Lung (tissue), 11 donors: ENCODE measurements at regions not wholly inside any gene's neighbourhood (a gene's known extent, or its start where the extent isn't known, plus 50 kb on each side); places are given as distances from the start of the nearest gene placed in this dataset.
"Not testable (repeated sequence)": the region's sequence is repeated elsewhere in the genome, so short reads cannot be mapped to it uniquely, and the experiment has no call there.

Experiments
- ATAC-seq: fragments of 200-7000 bp; cut with Tn5 transposase; one replicate; pipeline ENCODE4 v1.9.1; 2020; ENCODE audit warnings: moderate number of reproducible peaks; ENCODE audit not compliant: insufficient read depth, low FRiP score
- DNase-seq, 3 donors: peaks; one replicate each; pipeline ENCODE4 v3.0.0-alpha.2; 2013 to 2017
- H3K27ac ChIP-seq, 2 donors: one replicate each; pipeline ENCODE4 v1.5.1; 2013; ENCODE audit warnings: mild to moderate bottlenecking in 2 of 2, moderate library complexity in 2 of 2, control low read depth in 1 of 2, inconsistent platforms in 1 of 2, low read depth in 1 of 2, low read length in 1 of 2
- H3K27me3 ChIP-seq, 3 donors: one replicate each; pipeline ENCODE4 v1.5.1; 2013; ENCODE audit warnings: low read length in 2 of 3; ENCODE audit not compliant: control insufficient read depth in 3 of 3, insufficient read depth in 3 of 3
- H3K36me3 ChIP-seq, 4 donors: one replicate each; pipeline ENCODE4 v1.5.1; 2013; ENCODE audit warnings: low read length in 4 of 4, mild to moderate bottlenecking in 1 of 4, moderate library complexity in 1 of 4; ENCODE audit not compliant: control insufficient read depth in 4 of 4, insufficient read depth in 4 of 4
- H3K4me1 ChIP-seq, 5 donors: one replicate each; pipeline ENCODE4 v1.5.1; 2013; ENCODE audit warnings: low read length in 5 of 5, mild to moderate bottlenecking in 2 of 5, moderate library complexity in 1 of 5; ENCODE audit not compliant: control insufficient read depth in 5 of 5, insufficient read depth in 5 of 5
- H3K4me3 ChIP-seq: one replicate; pipeline ENCODE4 v1.5.1; 2013; ENCODE audit warnings: mild to moderate bottlenecking, control low read depth, moderate library complexity
- H3K9ac ChIP-seq, 2 donors: one replicate each; pipeline ENCODE4 v1.5.1; 2013; ENCODE audit warnings: low read length in 2 of 2, control low read depth in 1 of 2; ENCODE audit not compliant: insufficient read depth in 1 of 2
- H3K9me3 ChIP-seq, 4 donors: one replicate each; pipeline ENCODE4 v1.5.1; 2013; ENCODE audit warnings: low read length in 3 of 4, mild to moderate bottlenecking in 1 of 4, moderate library complexity in 1 of 4; ENCODE audit not compliant: control insufficient read depth in 4 of 4, insufficient read depth in 3 of 4
- CTCF ChIP-seq: IDR thresholded peaks from 2 replicates; pipeline ENCODE4 v1.5.1; 2012; ENCODE audit warnings: mild to moderate bottlenecking; ENCODE audit errors: control extremely low read depth, extremely low read depth
- WGBS, 2 donors: extraction: QIAGEN DNeasy Blood & Tissue Kit; methylation state at CpG; one replicate each; pipeline ENCODE4 v1.1.7; 2013; 5-methylcytosine and 5-hydroxymethylcytosine counted together
- donor health status: control.
- donor health status: control.
- donor health status: Bipolar disorder and iron deficiency.
- donor health status: healthy.
- donor health status: DM: yes; HTN: yes; CAD: no.

- Histone ChIP-seq H3K27ac (no peak overlapping the region), H3K4me1 (peaks cover 0 to 6% (median 0%) of the 10 kb centered on the region in 5 donors), H3K9ac (no peak overlapping the region), H3K4me3 (no peak overlapping the region), H3K36me3 (no peaks in the 10 kb centered on the region), H3K9me3 (peaks cover 0 to 3% (median under 1%) of the 10 kb centered on the region in 4 donors), H3K27me3 (no peaks in the 10 kb centered on the region)
- TF ChIP-seq CTCF: no peak
- ATAC-seq (no peak), DNase-seq (no peak)
- WGBS, 2 donors: 76 to 86% methylated on average over 3 of the region's 3 CpGs
These were observed 225.6 kb downstream of the ZNF326 start for GRCh38 chr1:90220496-90220895.

GRCh38 chr1:90219166-90219871 is 224.4 kb downstream of the ZNF326 start:
- H3K4me1 ChIP-seq, H3K4me3 ChIP-seq, H3K27me3 ChIP-seq, H3K27ac ChIP-seq, H3K36me3 ChIP-seq, ATAC-seq, H3K9me3 ChIP-seq, DNase-seq, H3K9ac ChIP-seq: not testable (repeated sequence)
- 81 to 87% methylated on average over 27 of the region's 27 CpGs for WGBS, 2 donors

- WGBS, 2 donors: 88 to 90% methylated on average over 6 of the region's 6 CpGs
- no peak overlapping the region for H3K9ac ChIP-seq
- TF ChIP-seq CTCF: no peak
These were observed 216.0 kb downstream of the ZNF326 start for GRCh38 chr1:90210633-90211491.

GRCh38 chr1:90208949-90209348 is 214.0 kb downstream of the ZNF326 start:
- Histone ChIP-seq H3K4me3 (no peak overlapping the region), H3K9me3 (no peaks in the 10 kb centered on the region), H3K36me3 (no peaks in the 10 kb centered on the region), H3K9ac (no peak overlapping the region), H3K27ac (no peak overlapping the region), H3K4me1 (no peaks in the 10 kb centered on the region), H3K27me3 (no peaks in the 10 kb centered on the region)
- no peak for ATAC-seq
- DNase-seq: no peak
- WGBS, 2 donors: 70 to 72% methylated on average over 5 of the region's 5 CpGs
- no peak for TF ChIP-seq CTCF

More at GRCh38 chr1:90210633-90211491, 216.0 kb downstream of the ZNF326 start:
- DNase-seq (no peak), ATAC-seq (no peak)
- Histone ChIP-seq H3K4me3 (no peak overlapping the region), H3K36me3 (no peaks in the 10 kb centered on the region), H3K27ac (no peak overlapping the region), H3K27me3 (no peaks in the 10 kb centered on the region), H3K9me3 (no peaks in the 10 kb centered on the region), H3K4me1 (no peaks in the 10 kb centered on the region)
